ENCODE measurements at regions not wholly inside any gene's neighbourhood (a gene's known extent, or its start where the extent isn't known, plus 50 kb on each side); places are given as distances from the start of the nearest gene placed in this dataset.

DNA sequence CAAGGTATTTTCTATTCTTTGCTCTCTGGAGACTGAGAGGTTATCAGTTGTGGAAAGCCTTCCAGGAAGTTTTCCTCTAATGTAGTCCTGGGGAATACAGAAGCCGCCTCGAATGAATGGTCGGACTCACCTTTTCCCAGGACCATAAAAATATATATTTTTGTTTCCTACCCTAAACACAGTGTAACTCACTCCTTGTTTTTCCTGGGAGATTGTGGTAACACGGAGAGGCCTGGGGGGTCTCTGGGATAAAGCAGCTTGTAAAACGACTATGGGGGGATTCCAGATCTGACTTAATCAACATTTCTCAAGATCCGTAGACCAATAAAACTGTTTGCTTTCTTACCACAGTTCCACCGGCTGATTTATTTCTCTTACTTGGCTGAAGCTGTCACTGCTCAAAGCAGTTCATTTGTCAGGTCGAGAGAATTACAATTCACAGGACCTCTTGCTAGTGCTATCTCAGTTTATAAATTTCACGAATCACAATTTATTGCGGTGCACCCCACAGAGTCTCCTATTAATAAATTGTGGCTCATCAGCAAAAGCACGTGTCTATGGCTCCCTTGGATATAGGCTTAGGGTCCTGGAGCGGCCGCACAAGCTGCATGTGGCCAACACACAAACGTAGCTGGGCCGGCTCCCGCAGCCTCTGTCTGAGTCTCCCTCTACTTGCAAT is 176.3 kb upstream of the BMPER start:
- DNase-seq, result no peak

DNA sequence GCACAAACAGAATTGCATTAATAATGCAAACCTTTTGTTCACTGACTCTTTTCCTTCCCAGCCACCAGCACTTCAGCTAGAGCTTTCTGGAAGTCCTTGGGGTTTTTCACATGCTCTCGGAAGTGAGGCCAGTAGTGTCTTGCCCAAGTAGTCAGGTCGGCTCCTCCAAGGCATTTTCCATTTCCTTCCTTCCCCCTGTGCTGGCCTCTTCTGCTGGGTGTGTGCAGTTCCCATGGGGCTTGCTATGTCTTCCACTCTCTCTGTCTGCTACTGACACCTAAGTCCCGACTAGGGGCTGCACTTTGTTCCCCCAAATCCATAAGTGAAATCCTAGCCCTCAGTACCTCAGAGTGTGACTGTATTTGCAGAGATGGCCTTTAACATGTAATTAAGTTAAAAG is 175.6 kb upstream of the BMPER start:
- DNase-seq, result no peak

DNA sequence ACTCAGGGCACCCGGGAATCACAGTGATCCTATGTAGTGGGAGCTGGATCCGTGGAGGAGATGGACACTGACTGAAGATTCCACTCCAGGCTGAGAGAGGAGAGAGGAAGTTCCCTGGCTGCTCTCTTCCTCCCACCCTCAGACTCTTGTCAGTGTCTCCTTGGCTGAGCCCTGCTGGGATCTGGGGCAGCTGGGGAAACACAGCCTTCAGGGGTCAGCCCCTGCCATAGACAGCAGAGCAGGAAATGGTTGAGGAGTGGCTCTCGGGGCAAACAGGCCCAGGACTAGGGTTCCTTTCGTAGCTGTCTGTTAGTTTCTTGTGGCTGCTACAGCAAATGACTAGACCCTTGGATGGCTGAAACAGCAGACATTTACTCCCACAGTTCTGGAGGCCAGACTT is 174.4 kb upstream of the BMPER start:
- no peak for DNase-seq

DNA sequence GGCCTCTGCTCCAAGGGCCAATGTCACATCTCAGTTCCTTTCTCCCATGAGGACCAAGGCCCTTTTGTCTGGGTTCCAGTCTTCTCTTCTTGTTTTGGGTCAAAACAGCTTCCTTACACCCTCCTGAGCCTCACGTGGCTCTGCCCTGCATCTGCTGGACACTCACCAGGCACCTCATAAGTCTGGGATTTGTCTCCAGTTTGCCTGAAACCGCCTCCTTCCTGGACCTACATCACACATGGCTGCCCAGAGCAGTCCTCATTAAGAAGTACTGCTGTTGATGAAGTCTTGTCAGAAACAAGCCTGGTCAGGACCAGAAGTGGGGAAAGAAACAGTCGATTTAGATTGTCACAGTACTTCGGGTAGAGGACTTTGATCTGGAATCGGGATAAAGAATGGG is 173.4 kb upstream of the BMPER start:
- no peak for DNase-seq

DNA sequence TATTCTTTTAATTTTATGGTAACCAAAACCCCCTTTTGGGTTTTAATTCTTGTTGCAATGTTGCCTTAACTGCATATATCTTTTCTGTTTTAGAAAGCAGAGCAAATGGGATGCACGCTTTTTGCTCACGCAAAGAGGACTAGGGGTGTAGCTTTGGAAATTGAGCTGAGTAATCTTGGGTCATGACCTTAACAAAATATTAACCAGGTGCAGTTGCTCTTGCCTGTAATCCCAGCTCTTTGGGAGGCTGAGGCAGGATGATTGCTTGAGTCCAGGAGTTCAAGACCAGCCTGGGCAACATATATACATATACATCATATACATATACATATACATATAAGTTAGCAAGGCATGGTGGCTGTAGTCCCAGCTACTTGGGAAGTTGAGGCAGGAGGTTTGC is 172.9 kb upstream of the BMPER start:
- no peak for DNase-seq

DNA sequence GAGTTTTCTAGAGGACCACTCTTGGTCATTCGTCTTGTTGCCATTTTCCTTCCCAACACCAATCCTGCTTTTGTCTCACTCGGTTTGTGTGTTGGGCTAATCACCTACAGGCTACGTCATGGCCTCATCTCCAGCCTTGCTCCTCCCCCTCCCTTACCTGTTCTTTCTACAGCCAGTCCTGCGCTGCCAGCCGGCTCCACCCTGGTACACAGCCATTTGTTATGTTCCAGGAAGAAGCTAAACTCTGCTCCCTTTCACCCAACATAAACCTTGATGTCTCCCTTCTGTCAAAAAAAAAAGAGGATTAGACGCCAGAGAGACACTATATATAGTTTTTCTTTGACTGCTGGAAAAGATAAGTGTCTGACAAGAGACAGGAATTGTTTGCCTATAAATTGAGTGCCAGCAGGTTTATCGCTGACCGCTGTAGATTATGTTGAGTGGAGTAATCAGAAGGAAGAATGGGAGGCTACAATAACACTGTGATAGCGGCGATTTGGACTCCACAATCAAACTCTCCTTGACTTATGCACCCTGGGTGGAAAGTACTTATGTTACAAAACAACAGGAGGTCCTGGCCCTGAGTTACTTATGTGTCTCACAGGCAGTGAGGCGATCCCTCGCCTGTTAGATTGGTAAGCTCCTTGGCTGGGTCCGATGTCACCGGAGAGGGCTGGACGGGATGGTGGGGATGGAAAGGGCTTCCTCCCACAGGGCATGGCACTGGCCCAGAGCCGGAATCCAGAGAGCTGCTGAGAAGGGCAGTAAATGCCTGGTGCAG is 171.3 kb upstream of the BMPER start:
- DNase-seq, result no peak

DNA sequence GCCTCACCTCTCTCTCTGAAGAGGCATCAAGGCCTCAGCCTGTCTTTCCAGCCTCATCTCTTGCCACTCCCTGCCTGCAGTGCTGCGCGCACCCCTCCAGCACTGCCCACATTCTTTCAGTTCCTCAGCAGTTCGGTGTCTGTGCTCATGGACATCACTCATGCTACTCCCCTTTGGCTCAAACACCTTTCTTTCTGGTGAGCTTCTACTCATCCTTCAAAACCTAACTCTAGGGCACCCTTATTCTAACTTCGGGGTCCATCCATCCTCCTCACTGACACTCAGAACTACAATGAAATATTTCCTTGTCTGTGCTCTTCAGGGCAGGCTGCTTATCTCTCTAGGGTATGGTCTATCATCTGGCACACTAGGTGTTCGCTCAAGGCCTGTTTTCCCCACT is 169.9 kb upstream of the BMPER start:
- DNase-seq, result no peak

DNA sequence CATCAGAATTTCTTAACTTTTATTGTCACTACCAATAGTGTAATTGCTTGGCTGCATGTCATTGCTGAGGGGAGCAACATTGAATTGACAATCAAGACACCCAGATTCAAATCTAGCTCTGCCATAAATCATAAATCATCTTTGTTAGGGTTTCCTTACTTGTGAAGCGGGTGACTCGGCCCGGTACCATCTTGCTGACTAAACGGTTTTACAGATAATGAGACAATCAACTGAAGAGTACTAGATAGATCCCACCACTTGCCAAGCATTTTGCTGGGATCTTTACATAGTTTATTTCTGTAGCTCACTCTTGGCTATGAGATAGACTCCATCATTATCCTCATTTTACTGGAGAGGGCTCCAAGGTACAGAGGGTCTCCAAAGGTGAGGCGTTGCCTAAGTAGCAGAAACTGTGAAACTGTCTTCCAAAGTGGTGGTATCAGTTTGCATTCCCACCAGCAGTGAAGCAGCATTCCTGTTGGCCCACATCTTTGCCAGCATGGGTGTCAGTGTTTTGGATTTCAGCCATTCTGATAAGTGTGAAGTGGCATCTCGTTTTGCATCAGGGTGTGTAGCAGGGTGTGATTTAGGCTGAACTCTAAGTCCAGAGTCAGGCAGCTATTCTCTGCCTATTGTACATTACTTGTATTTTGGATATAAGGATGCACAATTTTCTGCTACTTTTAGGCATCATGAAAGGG is 168.7 kb upstream of the BMPER start:
- DNase-seq, result no peak

DNA sequence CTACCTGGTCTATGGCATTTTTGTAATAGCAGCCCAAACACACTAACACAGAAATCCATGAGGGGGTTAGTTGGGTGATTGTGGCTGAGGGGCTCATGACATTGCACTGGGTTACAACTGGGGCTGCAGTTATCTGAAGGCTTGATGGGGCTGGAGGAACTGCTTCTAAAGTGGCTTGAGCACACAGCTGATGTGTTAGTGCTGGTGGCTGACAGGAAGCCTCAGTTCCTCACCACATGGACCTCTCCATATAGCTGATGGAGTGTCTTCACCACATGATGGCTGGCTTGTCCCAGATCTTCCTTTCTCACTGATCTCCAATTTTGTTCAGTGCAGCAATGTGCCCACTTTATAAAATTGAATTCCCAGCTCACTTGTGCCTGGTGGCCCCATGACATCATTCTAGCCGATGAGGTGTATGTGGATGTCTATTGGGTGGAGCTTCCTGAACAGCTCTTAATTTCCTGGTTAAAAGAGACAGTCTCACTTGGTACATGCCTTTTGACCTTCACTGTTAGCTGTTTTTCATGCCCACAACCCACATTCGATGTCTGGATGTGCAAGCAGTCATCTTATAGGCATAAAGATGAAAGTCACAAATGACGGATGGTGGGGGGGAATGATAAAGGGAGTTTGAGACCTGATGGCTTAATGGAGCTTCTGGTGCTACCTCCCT is 166.9 kb upstream of the BMPER start:
- no peak for DNase-seq

DNA sequence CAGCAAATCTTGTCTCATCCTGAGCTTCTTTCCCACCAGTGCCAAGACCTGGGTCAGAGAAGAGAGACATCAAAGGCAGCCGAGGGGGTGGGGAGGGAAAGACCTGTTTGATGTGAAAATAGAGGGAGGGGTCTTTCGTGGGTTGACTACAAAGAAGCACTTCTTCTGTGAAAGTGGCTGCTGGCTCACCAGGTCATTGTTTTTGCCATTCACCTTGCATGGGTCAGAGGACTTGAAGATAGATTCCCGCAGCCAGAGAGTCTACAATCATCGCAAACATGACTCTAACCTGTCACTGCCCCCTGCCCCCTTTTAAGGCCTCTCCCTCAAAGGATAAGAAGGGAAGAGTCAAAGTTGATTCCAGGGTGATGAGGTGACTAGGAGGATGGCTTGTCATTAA is 166.1 kb upstream of the BMPER start:
- no peak for DNase-seq

DNA sequence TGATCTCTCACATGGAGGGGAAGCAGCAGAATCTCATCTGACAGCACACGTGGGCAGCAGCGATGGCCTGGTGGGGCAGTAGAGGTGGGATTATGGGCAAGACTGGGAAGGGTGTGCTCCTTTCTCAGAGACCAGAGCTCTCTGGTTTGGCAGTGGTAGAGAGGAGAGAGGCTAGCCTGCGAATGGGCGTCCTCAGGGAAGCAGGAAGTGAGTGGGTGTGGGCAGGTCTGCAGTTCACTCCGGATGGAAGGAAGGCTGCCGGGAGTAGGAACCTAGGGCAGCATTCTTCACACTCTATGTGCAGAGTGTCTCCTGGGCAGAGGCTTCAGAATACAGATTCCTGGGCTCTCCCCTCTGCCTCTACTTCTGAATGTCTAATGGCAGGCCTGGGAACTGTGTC is 162.8 kb upstream of the BMPER start:
- no peak for DNase-seq

DNA sequence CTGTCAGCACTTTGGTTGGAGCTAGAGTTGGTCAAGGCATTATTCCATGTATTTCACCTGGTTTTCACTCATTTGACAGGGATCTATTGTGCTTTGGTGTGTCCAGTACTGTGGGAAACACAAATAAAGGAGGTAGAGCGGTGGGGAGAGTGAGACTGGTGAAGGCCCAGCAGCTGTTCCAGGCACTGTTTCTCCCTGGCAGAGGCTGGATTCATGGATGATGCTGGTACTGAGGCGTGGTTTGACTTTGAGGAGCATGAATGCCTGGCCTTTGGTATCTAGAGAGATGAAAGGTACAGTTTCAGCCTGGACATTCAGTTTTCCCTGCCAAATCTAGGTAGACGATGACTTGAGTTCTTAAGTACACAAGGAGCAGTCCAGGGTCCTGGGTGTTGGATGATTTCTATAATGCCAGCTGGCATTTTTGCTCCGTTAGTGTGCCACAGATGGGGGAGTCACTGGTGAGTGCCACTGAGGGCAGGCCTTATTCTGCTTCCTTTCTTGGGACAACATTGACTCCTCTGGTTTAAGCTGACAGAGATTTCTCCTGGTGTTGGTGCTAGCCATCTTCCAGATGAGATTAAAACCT is 162.2 kb upstream of the BMPER start:
- no peak for DNase-seq

DNA sequence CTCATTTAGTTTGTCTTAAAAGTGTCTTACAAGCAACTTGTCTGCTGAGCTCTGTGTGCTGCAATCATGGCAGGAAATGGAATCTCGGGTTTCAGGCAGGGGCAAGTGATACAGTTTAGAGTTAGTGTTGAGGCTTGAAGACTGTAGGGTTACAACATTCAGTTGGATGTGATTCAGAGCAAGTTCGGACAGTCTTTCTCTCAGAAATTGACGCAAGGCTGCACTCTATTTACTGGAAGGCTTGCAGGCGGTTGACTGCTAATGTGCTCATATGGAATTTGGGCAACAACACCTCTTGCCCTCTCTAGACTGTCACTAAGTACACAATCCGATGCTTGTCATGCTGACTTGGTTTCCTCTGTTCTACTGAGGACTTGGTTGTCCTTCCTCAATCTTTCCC is 161.7 kb upstream of the BMPER start:
- DNase-seq, result no peak

DNA sequence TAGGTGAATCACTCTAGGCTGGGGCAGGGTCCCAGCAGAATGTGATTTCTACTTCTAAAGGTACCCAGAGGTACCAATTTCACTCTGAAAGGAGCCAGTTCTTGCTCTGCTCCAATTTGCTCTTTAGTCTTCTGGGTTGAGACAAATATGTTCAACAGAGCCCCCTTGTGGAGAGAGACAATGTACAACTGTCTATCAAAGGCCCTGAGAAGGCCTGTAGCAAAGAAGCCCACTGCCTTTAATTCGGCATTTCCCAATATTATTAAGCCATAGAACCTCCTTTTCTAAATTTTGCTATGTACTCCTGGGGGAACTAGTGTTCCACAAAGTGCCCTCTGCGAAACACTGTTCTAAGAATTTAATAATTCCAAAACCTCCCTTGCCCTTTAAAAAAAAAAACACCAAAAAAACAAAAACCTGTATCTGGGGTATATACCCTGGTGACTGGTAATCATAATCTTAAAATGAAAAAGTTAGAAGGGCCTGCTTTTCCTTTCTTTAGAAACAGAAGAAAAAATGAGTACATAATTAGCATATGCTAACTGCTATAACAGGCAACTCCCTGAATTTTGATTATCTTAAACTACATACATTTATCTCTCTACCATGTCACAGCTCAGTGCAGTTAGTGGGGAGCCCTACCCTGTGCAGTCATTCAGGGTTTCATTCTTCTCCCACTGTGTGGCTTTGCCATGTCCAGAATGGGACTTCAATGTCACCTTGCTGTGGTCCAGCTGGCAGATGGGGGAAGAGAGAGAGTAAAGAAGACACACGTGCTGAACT is 160.9 kb upstream of the BMPER start:
- DNase-seq, result no peak

DNA sequence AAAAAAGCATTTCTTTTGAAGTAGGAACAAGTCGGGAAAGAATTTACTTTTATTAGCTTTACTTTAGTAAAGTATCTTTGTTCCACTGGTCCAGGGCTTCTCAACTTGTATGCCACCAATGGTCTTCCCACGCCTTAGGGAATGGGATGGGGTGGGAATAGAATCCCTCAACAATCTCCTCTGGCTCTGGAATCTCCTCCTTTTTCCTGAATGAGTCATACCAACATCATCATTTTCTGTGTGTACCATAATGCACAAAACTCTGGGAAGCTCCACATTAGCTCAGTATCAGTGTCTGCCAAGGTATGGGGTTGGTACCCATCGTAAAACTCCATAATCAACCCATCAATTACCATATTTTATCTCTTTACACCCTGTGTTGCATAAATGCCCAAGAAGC is 159.4 kb upstream of the BMPER start:
- no peak for DNase-seq

DNA sequence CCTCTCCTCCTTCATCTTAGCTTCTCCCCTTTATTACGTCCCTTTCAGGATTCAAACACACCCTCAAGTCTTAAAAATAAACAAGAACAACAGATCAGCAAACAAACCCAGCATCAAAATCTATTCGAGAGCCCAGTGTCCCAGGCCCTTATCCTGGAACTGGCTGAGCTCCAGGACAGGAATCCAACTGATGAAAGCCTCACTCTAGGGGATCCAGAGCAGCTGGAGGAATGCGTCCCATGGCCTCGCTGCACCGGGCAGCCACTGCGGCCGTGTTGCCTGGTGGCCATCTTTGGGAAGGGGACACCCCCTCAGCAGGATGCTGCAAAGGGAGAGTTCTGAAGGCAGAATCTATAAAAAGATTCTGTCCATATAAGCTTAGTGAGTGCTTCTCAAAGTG is 156.5 kb upstream of the BMPER start:
- DNase-seq, result no peak

DNA sequence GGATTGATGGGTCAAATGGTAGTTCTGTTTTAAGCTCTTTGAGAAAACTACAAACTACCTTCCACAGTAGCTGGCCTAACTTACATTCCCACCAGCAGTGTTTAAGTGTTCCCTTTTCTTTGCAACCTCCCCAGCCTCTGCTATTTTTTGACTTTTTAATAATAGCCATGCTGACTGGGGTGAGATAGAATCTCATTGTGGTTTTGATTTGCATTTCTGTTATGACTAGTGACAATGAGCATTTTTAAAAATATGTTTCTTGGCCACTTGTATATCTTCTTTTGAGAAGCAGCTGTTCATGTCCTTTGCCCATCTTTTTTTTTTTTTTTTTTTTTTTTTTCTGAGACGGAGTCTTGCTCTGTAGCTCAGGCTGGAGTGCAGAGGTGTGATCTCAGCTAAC is 155.2 kb upstream of the BMPER start:
- no peak for DNase-seq

DNA sequence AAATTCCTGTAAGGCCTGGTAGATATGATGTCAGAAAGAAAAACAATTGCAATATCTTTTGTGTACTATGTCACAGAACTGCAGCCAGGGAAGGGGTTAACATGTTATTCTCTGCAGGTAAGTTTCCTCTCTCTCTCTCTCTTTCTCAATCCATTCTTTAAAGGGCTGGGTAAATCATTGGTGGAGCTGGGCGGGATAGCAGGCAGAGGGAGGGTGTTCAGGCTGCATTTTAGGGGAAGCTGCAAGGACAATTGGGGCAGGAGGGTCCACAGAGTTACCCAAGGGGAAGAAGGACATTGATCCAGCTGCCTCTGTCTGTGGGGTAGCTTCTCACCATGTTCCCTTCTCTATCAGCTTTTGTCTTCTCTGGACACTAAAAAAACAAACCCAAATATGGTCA is 153.9 kb upstream of the BMPER start:
- DNase-seq, result no peak

DNA sequence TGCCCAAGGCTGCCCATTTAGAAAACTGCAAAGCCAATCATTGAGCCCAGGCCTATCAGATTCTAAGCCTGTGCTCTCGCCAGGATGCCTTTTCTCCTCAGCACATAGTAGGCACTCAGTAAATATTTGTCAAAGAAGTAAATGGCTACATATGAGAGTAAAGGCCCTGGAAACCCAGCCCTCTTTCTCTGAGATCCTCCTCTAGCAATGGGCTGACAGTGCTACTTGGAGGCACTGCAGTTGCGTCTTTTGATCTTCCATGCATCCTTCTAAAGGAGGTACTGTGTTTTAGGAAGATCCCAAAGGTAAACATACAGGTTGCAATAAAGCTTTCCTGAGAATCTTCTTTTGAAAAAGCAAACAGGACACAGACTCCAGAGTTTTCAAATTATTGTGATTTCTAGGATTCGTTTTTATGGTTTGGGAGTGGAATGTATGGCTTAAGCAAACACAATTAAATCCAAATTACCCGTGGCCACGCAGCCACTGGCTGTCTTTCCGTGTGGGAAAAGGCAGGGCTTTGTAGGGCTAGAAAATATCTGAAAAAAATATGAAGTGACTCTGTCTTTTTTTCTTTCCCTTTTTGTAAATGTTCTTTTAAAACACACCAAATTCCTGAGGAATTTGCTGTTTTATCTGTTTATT is 151.3 kb upstream of the BMPER start:
- no peak for DNase-seq

DNA sequence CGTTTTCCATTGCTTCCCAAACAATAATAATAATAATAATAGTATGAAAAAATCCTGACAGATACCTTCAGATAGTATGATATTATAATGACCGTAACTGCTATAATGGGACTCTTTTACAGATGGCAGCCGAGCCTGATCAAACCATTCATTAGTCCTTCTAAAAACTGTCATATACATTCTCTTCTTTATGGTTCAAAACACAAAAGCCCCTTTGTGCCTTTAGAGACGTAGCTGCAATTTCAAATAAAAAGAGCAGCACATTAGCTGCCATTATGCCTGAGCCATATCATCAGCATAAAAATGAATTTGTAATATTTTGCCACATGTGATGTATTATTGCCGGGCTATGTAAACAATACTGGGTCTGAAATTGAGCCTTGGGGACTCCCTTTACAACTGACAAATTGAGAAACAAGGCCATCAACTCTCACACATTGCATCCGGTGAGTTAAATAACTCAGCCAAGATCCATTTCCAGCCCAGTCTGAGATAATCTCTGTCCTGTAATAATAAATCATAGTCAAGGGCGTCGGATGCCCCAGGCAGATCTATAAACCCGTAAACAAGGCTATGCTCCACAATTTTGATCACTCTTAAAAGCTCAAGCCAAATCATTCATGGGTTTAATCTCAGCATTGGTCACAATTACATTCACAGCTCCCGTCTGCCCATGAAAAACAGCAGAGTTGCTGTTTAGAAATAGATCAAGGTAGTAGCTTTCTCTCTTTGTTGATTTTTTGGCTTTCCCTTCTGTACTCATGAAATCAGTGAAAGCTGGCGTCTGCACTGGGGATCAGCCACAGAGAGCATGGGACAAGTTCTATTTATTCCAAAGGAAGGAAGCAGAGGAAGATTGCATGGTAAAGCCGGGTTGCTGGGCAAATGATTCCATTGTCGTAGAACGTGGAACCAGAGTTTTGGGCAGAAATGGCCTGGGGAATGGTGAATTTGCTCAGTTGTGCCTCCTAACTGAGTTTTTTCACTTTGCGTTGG is 150.1 kb upstream of the BMPER start:
- DNase-seq, result no peak

DNA sequence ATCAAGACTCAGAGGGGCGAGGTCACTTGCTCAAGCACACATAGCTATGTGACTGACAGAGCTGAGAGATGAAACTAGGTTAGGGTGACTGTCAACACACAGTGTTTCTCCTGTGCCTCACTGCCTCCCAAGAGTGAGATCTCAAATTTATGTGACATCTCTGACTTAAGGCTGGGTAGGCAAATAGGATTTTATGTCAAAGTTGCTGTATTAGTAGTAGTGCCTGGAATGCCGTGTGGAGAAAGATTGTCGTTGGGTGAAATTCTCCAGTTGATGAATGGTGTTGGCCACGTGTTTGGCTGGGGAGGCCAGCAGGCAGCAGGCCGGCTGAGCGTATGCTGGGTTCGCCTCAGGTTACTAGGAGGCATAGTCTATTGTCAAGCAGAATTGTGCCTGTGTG is 148.3 kb upstream of the BMPER start:
- DNase-seq, result no peak

Measured in GOT3 (cell line).